Fibroblast of lung (primary cell): ENCODE measurements at regions not wholly inside any gene's neighbourhood (a gene's known extent, or its start where the extent isn't known, plus 50 kb on each side); places are given as distances from the start of the nearest gene placed in this dataset.

Experiments
- EZH2 ChIP-seq: IDR thresholded peaks from 2 replicates; pipeline ENCODE4 v1.5.1; 2012; ENCODE audit warnings: low read length, control low read depth, mild to moderate bottlenecking; ENCODE audit errors: missing control alignments
- TF ChIP-seq, protein P1 (sequence below), 2 donors: IDR thresholded peaks in 1 of 2; conservative IDR thresholded peaks in 1 of 2; 1 replicate in 1 of 2; 2 replicates in 1 of 2; pipeline ENCODE4 v1.5.1; 2011 to 2012; ENCODE audit warnings: low read length in 2 of 2, control low read depth in 1 of 2, inconsistent platforms in 1 of 2, low read depth in 1 of 2, mild to moderate bottlenecking in 1 of 2

DNA sequence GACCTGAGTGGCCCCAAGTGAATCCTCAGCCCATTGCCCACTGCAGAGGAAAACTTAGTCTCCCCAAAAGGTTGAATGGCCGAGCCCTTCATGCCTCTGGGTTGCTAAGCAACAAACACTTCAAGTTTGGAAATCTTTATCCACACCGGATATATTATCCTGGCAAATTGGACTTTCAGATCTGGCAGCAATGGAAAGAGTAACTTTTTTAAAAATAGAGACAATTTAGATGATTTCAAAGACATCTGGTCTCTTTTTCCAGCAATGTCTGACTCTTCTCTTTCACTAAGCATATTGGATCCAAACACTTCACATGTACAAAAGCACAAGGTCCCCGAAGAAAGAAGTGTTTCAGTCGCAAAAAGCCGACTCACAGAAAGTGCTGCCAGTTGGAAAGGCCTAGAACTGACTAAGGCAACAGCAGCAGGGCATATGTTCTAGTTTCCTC, 505.3 kb downstream of the SOX6 start:
- TF ChIP-seq, protein P1, sequence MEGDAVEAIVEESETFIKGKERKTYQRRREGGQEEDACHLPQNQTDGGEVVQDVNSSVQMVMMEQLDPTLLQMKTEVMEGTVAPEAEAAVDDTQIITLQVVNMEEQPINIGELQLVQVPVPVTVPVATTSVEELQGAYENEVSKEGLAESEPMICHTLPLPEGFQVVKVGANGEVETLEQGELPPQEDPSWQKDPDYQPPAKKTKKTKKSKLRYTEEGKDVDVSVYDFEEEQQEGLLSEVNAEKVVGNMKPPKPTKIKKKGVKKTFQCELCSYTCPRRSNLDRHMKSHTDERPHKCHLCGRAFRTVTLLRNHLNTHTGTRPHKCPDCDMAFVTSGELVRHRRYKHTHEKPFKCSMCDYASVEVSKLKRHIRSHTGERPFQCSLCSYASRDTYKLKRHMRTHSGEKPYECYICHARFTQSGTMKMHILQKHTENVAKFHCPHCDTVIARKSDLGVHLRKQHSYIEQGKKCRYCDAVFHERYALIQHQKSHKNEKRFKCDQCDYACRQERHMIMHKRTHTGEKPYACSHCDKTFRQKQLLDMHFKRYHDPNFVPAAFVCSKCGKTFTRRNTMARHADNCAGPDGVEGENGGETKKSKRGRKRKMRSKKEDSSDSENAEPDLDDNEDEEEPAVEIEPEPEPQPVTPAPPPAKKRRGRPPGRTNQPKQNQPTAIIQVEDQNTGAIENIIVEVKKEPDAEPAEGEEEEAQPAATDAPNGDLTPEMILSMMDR (conservative IDR thresholded peaks at IDR 0.05 in 1 of 2, IDR thresholded peaks at IDR 0.05 in 1 of 2; ENCODE audit: low read depth in 1 of 2, low read length in 2 of 2): no peak
- TF ChIP-seq EZH2: no peak
